Astrocyte (in vitro differentiated cells and primary cell): ENCODE measurements at regions not wholly inside any gene's neighbourhood (a gene's known extent, or its start where the extent isn't known, plus 50 kb on each side); places are given as distances from the start of the nearest gene placed in this dataset.

Experiments
- DNase-seq: peaks from one replicate; pipeline ENCODE4 v3.0.0-alpha.2; 2010; ENCODE audit warnings: low read depth
- FAIRE-seq: peaks from 2 replicates; lab custom pipeline; 2011; peaks lifted over from hg19 to GRCh38; lab: Jason Lieb, UNC
- H2AFZ ChIP-seq: 2 replicates; pipeline ENCODE4 v1.6.0; 2012; ENCODE audit warnings: low read depth, low read length, inconsistent platforms
- H3K27ac ChIP-seq: 2 replicates; pipeline ENCODE4 v1.5.1; 2011; ENCODE audit warnings: low read depth, low read length, inconsistent platforms
- H3K27me3 ChIP-seq: 2 replicates; pipeline ENCODE4 v1.6.0; 2011; ENCODE audit warnings: low read length, inconsistent platforms; ENCODE audit not compliant: insufficient read depth
- H3K36me3 ChIP-seq: 2 replicates; pipeline ENCODE4 v1.5.1; 2011; ENCODE audit warnings: low read length, inconsistent platforms; ENCODE audit not compliant: insufficient read depth
- H3K4me1 ChIP-seq: 2 replicates; pipeline ENCODE4 v1.5.1; 2011; ENCODE audit warnings: low read length, inconsistent platforms; ENCODE audit not compliant: insufficient read depth
- H3K4me2 ChIP-seq: 2 replicates; pipeline ENCODE4 v1.6.0; 2012; ENCODE audit warnings: low read length, inconsistent platforms
- H3K4me3 ChIP-seq: 2 replicates; pipeline ENCODE4 v1.5.1; 2011; ENCODE audit warnings: low read depth, mild to moderate bottlenecking, low read length, inconsistent platforms; ENCODE audit not compliant: insufficient read depth
- H3K79me2 ChIP-seq: 2 replicates; pipeline ENCODE4 v1.6.0; 2012; ENCODE audit warnings: mild to moderate bottlenecking, low read length, inconsistent platforms; ENCODE audit not compliant: insufficient read depth
- H3K9ac ChIP-seq: 2 replicates; pipeline ENCODE4 v1.6.0; 2012; ENCODE audit warnings: mild to moderate bottlenecking, low read length, inconsistent platforms
- H3K9me3 ChIP-seq: 2 replicates; pipeline ENCODE4 v1.5.1; 2012; ENCODE audit warnings: low read depth, mild to moderate bottlenecking, low read length, inconsistent platforms; ENCODE audit not compliant: insufficient read depth
- H4K20me1 ChIP-seq: 2 replicates; pipeline ENCODE4 v1.6.0; 2012; ENCODE audit warnings: low read length, inconsistent platforms; ENCODE audit not compliant: insufficient read depth
- H3K27ac Mint-ChIP-seq: one replicate; pipeline ENCODE4 v1.8.0; 2021; ENCODE audit warnings: mild to moderate bottlenecking, mixed read lengths; ENCODE audit not compliant: unreplicated experiment
- H3K27me3 Mint-ChIP-seq: one replicate; pipeline ENCODE4 v1.8.0; 2021; ENCODE audit warnings: low read depth, mixed read lengths; ENCODE audit not compliant: unreplicated experiment
- H3K36me3 Mint-ChIP-seq: one replicate; pipeline ENCODE4 v1.8.0; 2021; ENCODE audit warnings: low read depth, mixed read lengths; ENCODE audit not compliant: unreplicated experiment
- H3K4me1 Mint-ChIP-seq: one replicate; pipeline ENCODE4 v1.8.0; 2021; ENCODE audit warnings: low read depth, mixed read lengths; ENCODE audit not compliant: unreplicated experiment
- H3K4me3 Mint-ChIP-seq: one replicate; pipeline ENCODE4 v1.8.0; 2021; ENCODE audit warnings: mild to moderate bottlenecking, moderate library complexity, mixed read lengths; ENCODE audit not compliant: unreplicated experiment
- H3K9me3 Mint-ChIP-seq: one replicate; pipeline ENCODE4 v1.8.0; 2021; ENCODE audit warnings: mild to moderate bottlenecking, mixed read lengths; ENCODE audit not compliant: unreplicated experiment
- EZH2 ChIP-seq: IDR thresholded peaks from 2 replicates; pipeline ENCODE4 v1.6.1; 2012; ENCODE audit warnings: mild to moderate bottlenecking, low read length, inconsistent platforms; ENCODE audit not compliant: insufficient read depth
- TF ChIP-seq, protein P1 (sequence below): IDR thresholded peaks from 2 replicates; pipeline ENCODE4 v1.5.1; 2011; ENCODE audit warnings: low read depth, mild to moderate bottlenecking, inconsistent platforms, low read length, moderate library complexity; ENCODE audit not compliant: insufficient read depth

DNA sequence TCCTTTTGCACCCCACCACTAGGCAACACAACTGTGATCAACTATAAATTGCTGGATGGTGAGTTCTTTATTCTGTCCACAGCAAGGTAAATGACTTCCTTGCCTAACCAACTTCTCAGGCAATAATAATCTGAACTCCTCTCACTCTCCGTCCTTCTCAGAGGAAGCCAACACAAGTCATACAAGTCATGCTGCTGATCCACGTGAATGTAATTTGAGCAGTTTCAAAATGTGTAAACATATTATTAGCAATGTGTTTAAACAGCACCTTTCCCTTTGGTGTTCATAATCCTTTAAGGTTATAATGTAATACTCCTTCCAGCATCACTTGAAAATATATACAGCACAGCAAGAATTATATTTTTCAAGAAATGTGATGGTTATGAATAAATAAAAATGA, 127.9 kb downstream of the QRSL1 start:
- Histone ChIP-seq H3K36me3 (no peaks in the 10 kb centered on the region), H3K79me2 (no peaks in the 10 kb centered on the region), H3K27me3 (no peaks in the 10 kb centered on the region), H3K4me1 (no peaks in the 10 kb centered on the region), H3K27ac (no peak overlapping the region), H3K9me3 (no peaks in the 10 kb centered on the region), H4K20me1 (no peaks in the 10 kb centered on the region), H3K4me2 (no peak overlapping the region), H3K4me3 (no peak overlapping the region), H2AFZ (no peak overlapping the region), H3K9ac (no peak overlapping the region)
- no peak for FAIRE-seq
- no peak for DNase-seq
- Mint-ChIP-seq H3K4me1 (no peaks in the 10 kb centered on the region), H3K27ac (no peak overlapping the region), H3K27me3 (no peaks in the 10 kb centered on the region), H3K36me3 (no peaks in the 10 kb centered on the region), H3K4me3 (no peak overlapping the region), H3K9me3 (peaks cover 4% of the 10 kb centered on the region)
- no peak for TF ChIP-seq EZH2
- TF ChIP-seq, protein P1, sequence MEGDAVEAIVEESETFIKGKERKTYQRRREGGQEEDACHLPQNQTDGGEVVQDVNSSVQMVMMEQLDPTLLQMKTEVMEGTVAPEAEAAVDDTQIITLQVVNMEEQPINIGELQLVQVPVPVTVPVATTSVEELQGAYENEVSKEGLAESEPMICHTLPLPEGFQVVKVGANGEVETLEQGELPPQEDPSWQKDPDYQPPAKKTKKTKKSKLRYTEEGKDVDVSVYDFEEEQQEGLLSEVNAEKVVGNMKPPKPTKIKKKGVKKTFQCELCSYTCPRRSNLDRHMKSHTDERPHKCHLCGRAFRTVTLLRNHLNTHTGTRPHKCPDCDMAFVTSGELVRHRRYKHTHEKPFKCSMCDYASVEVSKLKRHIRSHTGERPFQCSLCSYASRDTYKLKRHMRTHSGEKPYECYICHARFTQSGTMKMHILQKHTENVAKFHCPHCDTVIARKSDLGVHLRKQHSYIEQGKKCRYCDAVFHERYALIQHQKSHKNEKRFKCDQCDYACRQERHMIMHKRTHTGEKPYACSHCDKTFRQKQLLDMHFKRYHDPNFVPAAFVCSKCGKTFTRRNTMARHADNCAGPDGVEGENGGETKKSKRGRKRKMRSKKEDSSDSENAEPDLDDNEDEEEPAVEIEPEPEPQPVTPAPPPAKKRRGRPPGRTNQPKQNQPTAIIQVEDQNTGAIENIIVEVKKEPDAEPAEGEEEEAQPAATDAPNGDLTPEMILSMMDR: no peak

DNA sequence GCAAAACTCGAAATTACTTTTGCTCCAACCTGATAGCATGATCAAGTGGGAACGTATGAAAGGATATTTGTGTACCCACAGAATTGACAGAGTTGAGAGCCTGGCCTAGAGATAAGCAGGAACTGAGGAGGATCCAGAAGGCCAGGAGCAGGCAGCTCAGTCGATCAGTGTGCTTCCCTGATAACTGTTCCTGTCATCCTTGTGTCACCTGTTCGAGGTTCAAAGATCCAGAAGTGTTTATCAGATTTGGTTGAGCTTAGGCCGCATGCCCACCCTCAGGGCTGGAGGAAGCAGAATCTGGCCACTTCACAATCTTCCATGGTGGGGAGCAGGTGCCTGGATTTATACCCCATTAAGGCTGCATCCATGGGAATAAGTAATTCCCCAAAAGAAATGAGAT, 124.8 kb downstream of the QRSL1 start:
- Histone ChIP-seq H3K27me3 (no peaks in the 10 kb centered on the region), H3K9ac (no peak overlapping the region), H3K9me3 (no peaks in the 10 kb centered on the region), H3K79me2 (no peaks in the 10 kb centered on the region), H3K27ac (no peak overlapping the region), H3K36me3 (no peaks in the 10 kb centered on the region), H3K4me2 (no peak overlapping the region), H2AFZ (no peak overlapping the region), H3K4me3 (no peak overlapping the region), H4K20me1 (no peaks in the 10 kb centered on the region), H3K4me1 (no peaks in the 10 kb centered on the region)
- no peaks in the 10 kb centered on the region for H3K9me3 Mint-ChIP-seq
- H3K27me3 Mint-ChIP-seq: peaks cover 2% of the 10 kb centered on the region
- FAIRE-seq: no peak
- no peak for TF ChIP-seq EZH2
- TF ChIP-seq, protein P1: no peak
- H3K4me1 Mint-ChIP-seq: peaks cover 2% of the 10 kb centered on the region
- H3K27ac Mint-ChIP-seq: no peak overlapping the region
- H3K36me3 Mint-ChIP-seq: no peaks in the 10 kb centered on the region
- no peak overlapping the region for H3K4me3 Mint-ChIP-seq
- no peak for DNase-seq

DNA sequence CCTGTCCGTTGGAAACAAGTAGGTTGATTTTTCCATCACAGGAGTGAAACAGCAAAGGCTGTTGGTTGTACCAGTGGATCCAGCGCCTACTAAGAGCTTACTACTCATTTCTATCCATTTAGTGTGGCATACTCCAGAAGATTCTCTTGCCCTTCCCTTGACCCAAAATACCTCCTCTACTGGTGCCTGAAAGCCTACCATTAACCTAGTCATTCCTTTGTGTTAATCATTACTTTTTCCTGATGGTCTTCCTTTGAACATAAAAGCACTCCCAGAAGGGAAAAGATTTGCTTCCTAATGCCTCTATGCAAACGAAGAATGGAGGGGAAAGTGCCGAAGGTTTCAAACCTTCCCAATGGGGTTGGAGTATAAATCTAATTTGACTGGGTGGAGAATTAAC, 123.3 kb downstream of the QRSL1 start:
- DNase-seq (no peak), FAIRE-seq (no peak)
- Histone ChIP-seq H3K27me3 (peaks cover 3% of the 10 kb centered on the region), H3K4me3 (no peak overlapping the region), H3K9me3 (no peaks in the 10 kb centered on the region), H3K36me3 (no peaks in the 10 kb centered on the region), H4K20me1 (no peaks in the 10 kb centered on the region), H3K27ac (no peak overlapping the region), H2AFZ (no peak overlapping the region), H3K79me2 (no peaks in the 10 kb centered on the region), H3K9ac (no peak overlapping the region), H3K4me2 (no peak overlapping the region), H3K4me1 (no peaks in the 10 kb centered on the region)
- Mint-ChIP-seq H3K27me3 (peaks cover 2% of the 10 kb centered on the region), H3K9me3 (no peaks in the 10 kb centered on the region), H3K27ac (no peak overlapping the region), H3K36me3 (no peaks in the 10 kb centered on the region), H3K4me3 (no peak overlapping the region), H3K4me1 (peaks cover 12% of the 10 kb centered on the region)
- no peak for TF ChIP-seq EZH2
- TF ChIP-seq, protein P1: no peak
